OCI-LY3 (cell line): ENCODE measurements at regions not wholly inside any gene's neighbourhood (a gene's known extent, or its start where the extent isn't known, plus 50 kb on each side); places are given as distances from the start of the nearest gene placed in this dataset.

ENCODE experiments used
- H2AFZ ChIP-seq: fragments of 200-600, 300-600 bp; shearing (Covaris generic); 2 replicates; pipeline ENCODE4 v1.6.0; 2014; ENCODE audit warnings: antibody characterized with exemption, low read depth, low read length
- H3K27ac ChIP-seq: fragments of 200-600, 300-600 bp; sonication (generic); 2 replicates; pipeline ENCODE4 v1.5.1; 2014; ENCODE audit warnings: mild to moderate bottlenecking, low read length, moderate library complexity, mixed read lengths
- H3K27me3 ChIP-seq: fragments of 200-600, 300-600 bp; sonication (generic); 2 replicates; pipeline ENCODE4 v1.6.1; 2014; ENCODE audit warnings: low read depth, low read length, mixed read lengths
- H3K36me3 ChIP-seq: fragments of 200-600, 300-600 bp; sonication (generic); replicated peaks from 2 replicates; pipeline ENCODE3; 2014; ENCODE audit warnings: low read depth, low read length, mixed read lengths
- H3K4me1 ChIP-seq: fragments of 300-600, 200-600 bp; sonication (generic); 2 replicates; pipeline ENCODE4 v1.6.1; 2014; ENCODE audit warnings: low read length, mixed read lengths
- H3K4me2 ChIP-seq: fragments of 200-600, 300-600 bp; sonication (generic); 2 replicates; pipeline ENCODE4 v1.6.1; 2014; ENCODE audit warnings: low read length, mixed read lengths
- H3K4me3 ChIP-seq: fragments of 300-600, 200-600 bp; sonication (generic); 2 replicates; pipeline ENCODE4 v1.5.1; 2014; ENCODE audit warnings: antibody characterized with exemption, mild to moderate bottlenecking, low read length, moderate library complexity
- H3K79me2 ChIP-seq: fragments of 300-600, 200-600 bp; shearing (Covaris generic); 2 replicates; pipeline ENCODE4 v1.6.1; 2014; ENCODE audit warnings: mild to moderate bottlenecking, low read length, mixed read lengths
- H3K9ac ChIP-seq: fragments of 300-600, 200-600 bp; shearing (Covaris generic); 2 replicates; pipeline ENCODE4 v1.6.0; 2014; ENCODE audit warnings: mild to moderate bottlenecking, low read length, moderate library complexity
- H3K9me3 ChIP-seq: fragments of 200-600, 300-600 bp; shearing (Covaris generic); 2 replicates; pipeline ENCODE4 v1.6.1; 2014; ENCODE audit warnings: low read length, mixed read lengths; ENCODE audit not compliant: insufficient read depth
- H4K20me1 ChIP-seq: fragments of 200-600, 300-600 bp; sonication (generic); 2 replicates; pipeline ENCODE4 v1.6.1; 2016; ENCODE audit warnings: low read length, mixed read lengths; ENCODE audit not compliant: insufficient read depth
- CTCF ChIP-seq: fragments of 200-600, 300-600 bp; sonication (generic); IDR thresholded peaks from 2 replicates; pipeline ENCODE4 v1.5.1; 2014; ENCODE audit warnings: antibody characterized with exemption, low read length, low read depth
- EZH2phosphoT487 ChIP-seq: fragments of 200-600 bp; shearing (Covaris generic); IDR thresholded peaks from 2 replicates; pipeline ENCODE4 v1.6.1; 2018; ENCODE audit warnings: antibody characterized with exemption, mixed run types, low read depth

DNA sequence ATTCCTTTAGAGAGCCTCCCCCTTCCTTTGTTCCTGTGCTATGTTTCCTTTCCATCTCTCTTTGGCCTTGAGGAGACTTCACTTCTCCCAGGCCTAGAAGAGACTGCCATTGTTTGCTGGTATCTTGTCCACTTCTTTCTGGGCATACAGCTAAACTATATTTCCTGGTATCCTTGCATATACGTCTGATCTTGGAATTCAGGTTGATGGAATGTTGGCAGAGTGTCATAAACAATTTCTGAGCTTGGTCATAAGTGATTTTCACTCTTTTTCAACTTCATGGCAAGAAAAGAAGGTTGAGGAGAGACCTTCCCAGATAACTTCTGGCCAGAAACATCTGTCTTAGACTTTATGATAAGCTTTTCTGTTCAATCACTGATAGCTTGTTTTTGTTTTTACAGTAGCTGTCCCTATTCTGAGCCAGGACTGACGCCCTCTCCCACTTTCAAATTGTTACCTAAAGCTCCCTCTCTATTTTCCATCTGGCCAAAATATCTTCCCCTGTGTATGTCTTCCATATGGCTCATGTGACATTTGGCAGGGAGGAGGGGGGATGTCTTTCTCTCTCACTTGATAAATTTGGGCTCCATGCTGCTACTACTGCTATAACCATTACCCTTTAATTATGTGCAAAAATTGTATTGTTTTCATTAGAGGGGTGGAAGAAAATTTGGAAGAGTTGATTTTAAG is 457.0 kb downstream of the ADAMTS20 start:
- no peak overlapping the region for H2AFZ ChIP-seq
- H3K27me3 ChIP-seq = no peaks in the 10 kb centered on the region
- H3K4me1 ChIP-seq = no peaks in the 10 kb centered on the region
- no peak overlapping the region for H3K9ac ChIP-seq
- no peaks in the 10 kb centered on the region for H4K20me1 ChIP-seq
- no peak overlapping the region for H3K4me3 ChIP-seq
- H3K36me3 ChIP-seq = no peaks in the 10 kb centered on the region
- TF ChIP-seq CTCF (no peak), EZH2phosphoT487 (no peak)
- no peak overlapping the region for H3K4me2 ChIP-seq
- H3K9me3 ChIP-seq = no peaks in the 10 kb centered on the region
- H3K79me2 ChIP-seq = no peaks in the 10 kb centered on the region
- no peak overlapping the region for H3K27ac ChIP-seq

GRCh38 chr12:43090981-43091380 is 461.0 kb downstream of the ADAMTS20 start:
- no peak for TF ChIP-seq EZH2phosphoT487
- TF ChIP-seq CTCF = no peak

GRCh38 chr12:43087195-43088091 is 464.6 kb downstream of the ADAMTS20 start:
- H3K27ac ChIP-seq = no peak overlapping the region
- H3K9me3 ChIP-seq = peaks cover 12% of the 10 kb centered on the region
- H3K4me1 ChIP-seq = no peaks in the 10 kb centered on the region
- H3K4me2 ChIP-seq = no peak overlapping the region
- H3K36me3 ChIP-seq = peaks cover 6% of the 10 kb centered on the region
- H4K20me1 ChIP-seq = no peaks in the 10 kb centered on the region
- no peak overlapping the region for H3K9ac ChIP-seq
- H3K27me3 ChIP-seq = no peaks in the 10 kb centered on the region
- H2AFZ ChIP-seq = no peak overlapping the region
- H3K79me2 ChIP-seq = no peaks in the 10 kb centered on the region
- H3K4me3 ChIP-seq = no peak overlapping the region
- no peak for TF ChIP-seq CTCF
- no peak for TF ChIP-seq EZH2phosphoT487

More at GRCh38 chr12:43090981-43091380, 461.0 kb downstream of the ADAMTS20 start:
- H3K27ac ChIP-seq = no peak overlapping the region
- H3K9me3 ChIP-seq = peaks cover 3% of the 10 kb centered on the region; the same call in 1 of the 2 replicates
- H3K36me3 ChIP-seq = no peaks in the 10 kb centered on the region
- H3K4me3 ChIP-seq = no peak overlapping the region
- no peak overlapping the region for H2AFZ ChIP-seq
- H3K79me2 ChIP-seq = no peaks in the 10 kb centered on the region
- H4K20me1 ChIP-seq = no peaks in the 10 kb centered on the region
- H3K4me2 ChIP-seq = no peak overlapping the region
- H3K9ac ChIP-seq = no peak overlapping the region
- H3K4me1 ChIP-seq = no peaks in the 10 kb centered on the region
- no peaks in the 10 kb centered on the region for H3K27me3 ChIP-seq

GRCh38 chr12:43079476-43079875 is 472.5 kb downstream of the ADAMTS20 start:
- Histone ChIP-seq H3K4me3 (no peak overlapping the region), H4K20me1 (no peaks in the 10 kb centered on the region), H3K79me2 (no peaks in the 10 kb centered on the region), H2AFZ (no peak overlapping the region), H3K9ac (no peak overlapping the region), H3K4me2 (no peak overlapping the region), H3K9me3 (peaks cover 9% of the 10 kb centered on the region; the same call in 1 of the 2 replicates), H3K4me1 (no peaks in the 10 kb centered on the region), H3K27ac (no peak overlapping the region), H3K27me3 (no peaks in the 10 kb centered on the region), H3K36me3 (peaks cover 6% of the 10 kb centered on the region)
- TF ChIP-seq EZH2phosphoT487 = no peak
